K562 (cell line): ENCODE measurements at regions not wholly inside any gene's neighbourhood (a gene's known extent, or its start where the extent isn't known, plus 50 kb on each side); places are given as distances from the start of the nearest gene placed in this dataset.

Experiments
- ATAC-seq: fragments of 200-7000 bp; cut with Tn5 transposase; 3 replicates; pipeline ENCODE4 v1.9.1; 2020; ENCODE audit warnings: moderate library complexity
- BruUV-seq: library from RNA; stranded (reverse); fragments of 400-500 nt; replicated peaks from 2 replicates; lab custom pipeline; 2021; lab: Mats Ljungman, UMichigan
- CTCF ChIA-PET: fragments of 300-600 bp; formaldehyde crosslinking; extraction: SDS; loops from one replicate; lab custom pipeline; 2021; ENCODE audit warnings: low intra/inter-chr PET ratio; lab: Yijun Ruan, JAX
- POLR2A ChIA-PET: fragments of 300-600, 350-650 bp; sonication (Branson Sonifier 250); formaldehyde crosslinking; extraction: SDS; loops from one replicate; lab custom pipeline; 2021; ENCODE audit warnings: antibody characterized with exemption, inconsistent platforms; lab: Yijun Ruan, JAX
- DNase-seq, 4 experiments: peaks; one replicate each; pipeline versions ENCODE4 v3.0.0 to v3.0.0-alpha.2; 2011 to 2018; ENCODE audit warnings: low spot score in 3 of 4, mixed read lengths in 3 of 4; ENCODE audit errors: extremely low read depth in 1 of 4
- FAIRE-seq: peaks from 2 replicates; lab custom pipeline; 2011; peaks lifted over from hg19 to GRCh38; lab: Jason Lieb, UNC
- H2AFZ ChIP-seq: 2 replicates; pipeline ENCODE4 v1.6.0; 2011; ENCODE audit warnings: low read depth, low read length, control low read depth, inconsistent platforms
- H3K27ac ChIP-seq: fragments of 200-600 bp; 3 replicates; pipeline ENCODE4 v1.8.0; 2011; ENCODE audit warnings: low read depth, mild to moderate bottlenecking, control low read depth, inconsistent platforms, low read length, moderate library complexity, mixed read lengths; ENCODE audit errors: extremely low read depth
- H3K27me3 ChIP-seq, 2 experiments: fragments of 300-600 bp in 1 of 2; 2 replicates in 1 of 2; 3 replicates in 1 of 2; pipeline versions ENCODE4 v1.6.0 to v1.8.0; 2011; ENCODE audit warnings: inconsistent platforms in 2 of 2, low read length in 2 of 2, mild to moderate bottlenecking in 1 of 2, mixed read lengths in 1 of 2, moderate library complexity in 1 of 2; ENCODE audit not compliant: control insufficient read depth in 2 of 2, insufficient read depth in 2 of 2
- H3K36me3 ChIP-seq: fragments of 300-600 bp; 3 replicates; pipeline ENCODE4 v1.8.0; 2011; ENCODE audit warnings: mild to moderate bottlenecking, low read length, inconsistent platforms; ENCODE audit not compliant: control insufficient read depth, insufficient read depth
- H3K4me1 ChIP-seq, 2 experiments: fragments of 200-600 bp in 1 of 2; replicated peaks in 1 of 2; 2 replicates in 1 of 2; 3 replicates in 1 of 2; pipeline versions ENCODE4 v1.5.1 to v1.8.0; 2011; ENCODE audit warnings: inconsistent platforms in 2 of 2, low read length in 2 of 2, mild to moderate bottlenecking in 1 of 2, mixed read lengths in 1 of 2, moderate library complexity in 1 of 2; ENCODE audit not compliant: control insufficient read depth in 2 of 2, insufficient read depth in 2 of 2
- H3K4me2 ChIP-seq: 2 replicates; pipeline ENCODE4 v1.6.1; 2011; ENCODE audit warnings: low read length, control low read depth, inconsistent platforms, mixed read lengths; ENCODE audit not compliant: insufficient read depth
- H3K4me3 ChIP-seq: fragments of 200-600 bp; sonication (generic), shearing (Covaris generic); 2 replicates; pipeline ENCODE4 v1.5.1; 2016; ENCODE audit warnings: control low read depth, inconsistent platforms
- H3K79me2 ChIP-seq: fragments of 200-600 bp; 3 replicates; pipeline ENCODE4 v1.8.0; 2011; ENCODE audit warnings: low read length, inconsistent platforms; ENCODE audit not compliant: control insufficient read depth, insufficient read depth
- H3K9ac ChIP-seq, 2 experiments: 2 replicates each; pipeline versions ENCODE4 v1.6.0 to v1.6.1; 2011; ENCODE audit warnings: low read depth in 2 of 2, low read length in 2 of 2, control low read depth in 1 of 2, inconsistent platforms in 1 of 2, mild to moderate bottlenecking in 1 of 2, mixed read lengths in 1 of 2; ENCODE audit not compliant: insufficient read depth in 1 of 2
- H3K9me1 ChIP-seq: one replicate; pipeline ENCODE4 v1.6.0; 2011; ENCODE audit warnings: inconsistent platforms, mild to moderate bottlenecking, low read length, moderate library complexity; ENCODE audit not compliant: control insufficient read depth, insufficient read depth
- H3K9me3 ChIP-seq: replicated peaks from 2 replicates; pipeline ENCODE4 v1.5.1; 2011; ENCODE audit warnings: low read depth, low read length, inconsistent platforms; ENCODE audit not compliant: control insufficient read depth, insufficient read depth
- H4K20me1 ChIP-seq: replicated peaks from 2 replicates; pipeline ENCODE4 v1.6.1; 2011; ENCODE audit warnings: low read length, inconsistent platforms, mixed read lengths; ENCODE audit not compliant: control insufficient read depth, insufficient read depth
- CEBPB ChIP-seq: fragments of 450-650 bp; IDR thresholded peaks from 2 replicates; pipeline ENCODE4 v1.6.1; 2016; ENCODE audit warnings: missing genetic modification characterization, missing compliant biosample characterization
- PHB2 ChIP-seq: fragments of 450-650 bp; IDR thresholded peaks from 2 replicates; pipeline ENCODE4 v1.6.1; 2017; ENCODE audit warnings: low read depth
- SNRNP70 ChIP-seq: fragments of 200-400 bp; formaldehyde crosslinking; optimal IDR thresholded peaks from 2 replicates; pipeline ENCODE3; 2017; ENCODE audit warnings: low read depth, low read length
- WGBS: fragments of 100-300 bp; shearing (Covaris generic); methylation state at CpG from one replicate; pipeline ENCODE4 v1.1.6; 2016; ENCODE audit warnings: low coverage, mixed read lengths; ENCODE audit not compliant: insufficient coverage; ENCODE audit errors: missing lambda C conversion rate; 5-methylcytosine and 5-hydroxymethylcytosine counted together
- in situ Hi-C: fragments of 300-500 bp; cut with MboI; formaldehyde crosslinking; loops from 4 replicates; pipeline ENCODE4 v1.15.0; 2018; ENCODE audit warnings: inconsistent platforms, mixed read lengths
- intact Hi-C: fragments of 100-400 bp; cut with micrococcal nuclease; formaldehyde crosslinking; loops from 2 replicates; pipeline ENCODE4 v1.14.2; 2022
- TF ChIP-seq, protein P1 (sequence below), 2 experiments: fragments of 450-650 bp; formaldehyde crosslinking in 1 of 2; IDR thresholded peaks; 2 replicates each; pipeline versions ENCODE4 v1.4.0 to v1.6.1; 2014 to 2020; ENCODE audit warnings: mild to moderate bottlenecking in 2 of 2, borderline replicate concordance in 1 of 2, low read depth in 1 of 2

DNA sequence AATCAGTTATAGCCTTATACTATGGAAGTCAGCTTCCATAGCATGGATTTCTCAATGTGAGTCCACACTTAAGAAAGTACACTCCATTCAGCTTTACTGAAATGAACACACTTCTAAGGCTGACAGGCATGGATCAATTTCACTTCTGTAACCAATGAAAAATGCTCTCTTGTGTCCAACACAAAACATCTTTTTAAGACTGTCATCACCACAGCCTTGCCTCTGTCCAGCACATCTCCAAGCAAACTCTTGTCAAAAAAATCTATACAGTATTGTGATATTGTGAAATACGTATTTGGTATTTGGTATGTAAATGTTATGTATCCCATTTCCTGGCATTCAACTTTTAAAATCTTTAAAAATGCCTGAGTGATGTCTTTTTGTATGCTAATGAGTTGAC is 208.7 kb downstream of the RAP2B start:
- CTCF ChIA-PET: no interaction called here
- ATAC-seq (no peak), DNase-seq (no peak), FAIRE-seq (no peak)
- Histone ChIP-seq H3K27me3 (no peaks in the 10 kb centered on the region), H3K4me2 (no peak overlapping the region), H3K9ac (no peak overlapping the region), H3K79me2 (no peaks in the 10 kb centered on the region), H4K20me1 (no peaks in the 10 kb centered on the region), H2AFZ (no peak overlapping the region), H3K4me3 (no peak overlapping the region), H3K36me3 (no peaks in the 10 kb centered on the region), H3K4me1 (no peaks in the 10 kb centered on the region), H3K9me3 (peaks cover 2% of the 10 kb centered on the region; the same call in 1 of the 2 replicates), H3K9me1 (no peaks in the 10 kb centered on the region), H3K27ac (no peak overlapping the region)
- 13% methylated on average over 1 of the region's 1 CpG for WGBS
- intact Hi-C loops (no loop called here), in situ Hi-C loops (no loop called here)
- TF ChIP-seq, protein P1, sequence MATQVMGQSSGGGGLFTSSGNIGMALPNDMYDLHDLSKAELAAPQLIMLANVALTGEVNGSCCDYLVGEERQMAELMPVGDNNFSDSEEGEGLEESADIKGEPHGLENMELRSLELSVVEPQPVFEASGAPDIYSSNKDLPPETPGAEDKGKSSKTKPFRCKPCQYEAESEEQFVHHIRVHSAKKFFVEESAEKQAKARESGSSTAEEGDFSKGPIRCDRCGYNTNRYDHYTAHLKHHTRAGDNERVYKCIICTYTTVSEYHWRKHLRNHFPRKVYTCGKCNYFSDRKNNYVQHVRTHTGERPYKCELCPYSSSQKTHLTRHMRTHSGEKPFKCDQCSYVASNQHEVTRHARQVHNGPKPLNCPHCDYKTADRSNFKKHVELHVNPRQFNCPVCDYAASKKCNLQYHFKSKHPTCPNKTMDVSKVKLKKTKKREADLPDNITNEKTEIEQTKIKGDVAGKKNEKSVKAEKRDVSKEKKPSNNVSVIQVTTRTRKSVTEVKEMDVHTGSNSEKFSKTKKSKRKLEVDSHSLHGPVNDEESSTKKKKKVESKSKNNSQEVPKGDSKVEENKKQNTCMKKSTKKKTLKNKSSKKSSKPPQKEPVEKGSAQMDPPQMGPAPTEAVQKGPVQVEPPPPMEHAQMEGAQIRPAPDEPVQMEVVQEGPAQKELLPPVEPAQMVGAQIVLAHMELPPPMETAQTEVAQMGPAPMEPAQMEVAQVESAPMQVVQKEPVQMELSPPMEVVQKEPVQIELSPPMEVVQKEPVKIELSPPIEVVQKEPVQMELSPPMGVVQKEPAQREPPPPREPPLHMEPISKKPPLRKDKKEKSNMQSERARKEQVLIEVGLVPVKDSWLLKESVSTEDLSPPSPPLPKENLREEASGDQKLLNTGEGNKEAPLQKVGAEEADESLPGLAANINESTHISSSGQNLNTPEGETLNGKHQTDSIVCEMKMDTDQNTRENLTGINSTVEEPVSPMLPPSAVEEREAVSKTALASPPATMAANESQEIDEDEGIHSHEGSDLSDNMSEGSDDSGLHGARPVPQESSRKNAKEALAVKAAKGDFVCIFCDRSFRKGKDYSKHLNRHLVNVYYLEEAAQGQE (IDR thresholded peaks at IDR 0.05; ENCODE audit: borderline replicate concordance): peak; percentile 19; the same call in 1 of the 2 replicates
- TF ChIP-seq, protein P1 (CRISPR knock-in tag; IDR thresholded peaks at IDR 0.05; ENCODE audit: low read depth): no peak
- 0 out of 2 replicates have a peak, but pooled peaks have one; percentile 10 for TF ChIP-seq CEBPB (tag)
- TF ChIP-seq PHB2: no peak
- no peak for TF ChIP-seq SNRNP70
- POLR2A ChIA-PET: no interaction called here
- BruUV-seq: no TSS peak
